Lower leg skin (tissue), 3 donors: ENCODE measurements at regions not wholly inside any gene's neighbourhood (a gene's known extent, or its start where the extent isn't known, plus 50 kb on each side); places are given as distances from the start of the nearest gene placed in this dataset.

Experiments used
- POLR2A ChIP-seq, 2 donors: fragments of 450-650 bp; IDR thresholded peaks; one replicate each; pipeline ENCODE4 v1.6.1; 2016 to 2017; ENCODE audit warnings: antibody characterized with exemption in 2 of 2, mild to moderate bottlenecking in 1 of 2, moderate library complexity in 1 of 2
- TF ChIP-seq, protein P1 (sequence below), 3 donors: fragments of 450-650 bp; IDR thresholded peaks; one replicate each; pipeline ENCODE4 v1.5.1; 2016; ENCODE audit warnings: antibody characterized with exemption in 3 of 3, mild to moderate bottlenecking in 3 of 3, moderate library complexity in 2 of 3

DNA sequence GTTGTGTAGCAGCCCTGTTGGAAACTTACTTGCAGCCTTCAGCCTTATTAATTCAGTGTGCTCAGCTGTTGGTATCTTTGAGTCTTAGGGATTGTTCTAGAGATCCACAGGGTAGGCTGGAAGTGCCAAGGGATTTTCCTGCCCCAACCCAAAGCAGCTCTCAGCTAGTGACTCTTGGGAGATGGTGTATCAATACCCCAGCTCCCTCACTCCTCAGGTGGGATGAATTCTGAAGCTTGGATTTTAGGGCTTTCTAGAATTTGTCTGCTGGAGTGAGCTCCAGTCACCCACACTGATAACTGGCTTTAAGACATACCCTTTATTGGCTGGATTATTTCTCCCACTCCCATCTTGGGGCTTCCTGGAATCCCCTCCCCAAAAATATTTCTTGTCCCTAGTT, 493.0 kb downstream of the MN1 start:
- TF ChIP-seq, protein P1, sequence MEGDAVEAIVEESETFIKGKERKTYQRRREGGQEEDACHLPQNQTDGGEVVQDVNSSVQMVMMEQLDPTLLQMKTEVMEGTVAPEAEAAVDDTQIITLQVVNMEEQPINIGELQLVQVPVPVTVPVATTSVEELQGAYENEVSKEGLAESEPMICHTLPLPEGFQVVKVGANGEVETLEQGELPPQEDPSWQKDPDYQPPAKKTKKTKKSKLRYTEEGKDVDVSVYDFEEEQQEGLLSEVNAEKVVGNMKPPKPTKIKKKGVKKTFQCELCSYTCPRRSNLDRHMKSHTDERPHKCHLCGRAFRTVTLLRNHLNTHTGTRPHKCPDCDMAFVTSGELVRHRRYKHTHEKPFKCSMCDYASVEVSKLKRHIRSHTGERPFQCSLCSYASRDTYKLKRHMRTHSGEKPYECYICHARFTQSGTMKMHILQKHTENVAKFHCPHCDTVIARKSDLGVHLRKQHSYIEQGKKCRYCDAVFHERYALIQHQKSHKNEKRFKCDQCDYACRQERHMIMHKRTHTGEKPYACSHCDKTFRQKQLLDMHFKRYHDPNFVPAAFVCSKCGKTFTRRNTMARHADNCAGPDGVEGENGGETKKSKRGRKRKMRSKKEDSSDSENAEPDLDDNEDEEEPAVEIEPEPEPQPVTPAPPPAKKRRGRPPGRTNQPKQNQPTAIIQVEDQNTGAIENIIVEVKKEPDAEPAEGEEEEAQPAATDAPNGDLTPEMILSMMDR (IDR thresholded peaks at IDR 0.05) = no peak
- TF ChIP-seq POLR2A (IDR thresholded peaks at IDR 0.05) = no peak
